Transverse colon (tissue), 4 donors: ENCODE measurements at regions not wholly inside any gene's neighbourhood (a gene's known extent, or its start where the extent isn't known, plus 50 kb on each side); places are given as distances from the start of the nearest gene placed in this dataset.

Experiments
- CTCF ChIP-seq, 5 experiments: fragments of 200-600 bp in 3 of 5; fragments of 450-650 bp in 2 of 5; sonication (generic) in 3 of 5; IDR thresholded peaks; 1 replicate in 2 of 5; 2 replicates in 3 of 5; pipeline ENCODE4 v1.5.1; 2016 to 2017; ENCODE audit warnings: antibody characterized with exemption in 5 of 5, inconsistent platforms in 3 of 5, mild to moderate bottlenecking in 2 of 5, moderate library complexity in 1 of 5
- EP300 ChIP-seq: sonication (generic); formaldehyde crosslinking; IDR thresholded peaks from one replicate; pipeline ENCODE4 v1.6.1; 2017; ENCODE audit warnings: antibody characterized with exemption, low read depth
- POLR2AphosphoS5 ChIP-seq, 3 donors: sonication (generic); formaldehyde crosslinking; IDR thresholded peaks; one replicate each; pipeline ENCODE4 v1.6.1; 2016; ENCODE audit warnings: antibody characterized with exemption in 3 of 3

DNA sequence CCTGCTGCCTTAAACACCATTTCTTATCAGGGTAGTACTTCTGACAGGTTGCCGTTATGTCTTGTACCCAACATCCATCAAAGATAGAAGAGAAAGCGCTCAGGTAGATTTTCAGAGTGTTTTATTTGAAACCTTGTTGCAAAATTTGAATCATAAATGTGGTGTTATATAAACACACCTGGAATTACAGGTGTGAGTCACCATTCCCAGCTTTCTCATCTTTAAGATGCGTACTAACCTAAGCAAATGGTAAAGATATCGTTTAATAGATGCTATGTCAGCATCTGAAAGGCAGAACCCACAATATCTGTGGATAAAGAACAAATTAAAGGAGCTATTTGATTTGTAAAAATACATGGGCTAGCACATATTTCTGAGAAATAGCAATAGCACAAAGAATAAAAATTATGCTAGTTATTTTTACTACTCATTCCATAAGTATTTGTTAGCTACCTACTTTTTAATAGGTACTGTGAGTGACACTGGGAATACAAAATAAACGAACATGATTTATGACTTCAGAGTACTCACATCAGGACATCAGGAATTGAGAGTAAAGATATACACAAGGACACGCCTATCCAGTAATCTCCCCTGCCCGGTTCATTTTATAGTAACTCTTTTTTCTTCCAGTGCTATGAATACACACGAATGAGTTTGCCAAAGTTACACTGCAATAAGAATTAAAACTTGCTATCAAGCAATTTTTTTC is 193.8 kb downstream of the RBM43 start:
- TF ChIP-seq POLR2AphosphoS5 (IDR thresholded peaks at IDR 0.05): no peak
- no peak for TF ChIP-seq EP300
- no peak for TF ChIP-seq CTCF (IDR thresholded peaks at IDR 0.05)
